T-helper 2 cell treated with Interferon-gamma antibody and Interleukin-4, amounts not matched to agents 100 ng/mL and 5 ng/mL, for 36 hours (primary cell): ENCODE measurements at regions not wholly inside any gene's neighbourhood (a gene's known extent, or its start where the extent isn't known, plus 50 kb on each side); places are given as distances from the start of the nearest gene placed in this dataset.
"Not testable (repeated sequence)": the region's sequence is repeated elsewhere in the genome, so short reads cannot be mapped to it uniquely, and the experiment has no call there.

ENCODE experiments used
- intact Hi-C: fragments of 100-400 bp; cut with micrococcal nuclease; formaldehyde crosslinking; loops from one replicate; pipeline ENCODE4 v1.15.1; 2023

DNA sequence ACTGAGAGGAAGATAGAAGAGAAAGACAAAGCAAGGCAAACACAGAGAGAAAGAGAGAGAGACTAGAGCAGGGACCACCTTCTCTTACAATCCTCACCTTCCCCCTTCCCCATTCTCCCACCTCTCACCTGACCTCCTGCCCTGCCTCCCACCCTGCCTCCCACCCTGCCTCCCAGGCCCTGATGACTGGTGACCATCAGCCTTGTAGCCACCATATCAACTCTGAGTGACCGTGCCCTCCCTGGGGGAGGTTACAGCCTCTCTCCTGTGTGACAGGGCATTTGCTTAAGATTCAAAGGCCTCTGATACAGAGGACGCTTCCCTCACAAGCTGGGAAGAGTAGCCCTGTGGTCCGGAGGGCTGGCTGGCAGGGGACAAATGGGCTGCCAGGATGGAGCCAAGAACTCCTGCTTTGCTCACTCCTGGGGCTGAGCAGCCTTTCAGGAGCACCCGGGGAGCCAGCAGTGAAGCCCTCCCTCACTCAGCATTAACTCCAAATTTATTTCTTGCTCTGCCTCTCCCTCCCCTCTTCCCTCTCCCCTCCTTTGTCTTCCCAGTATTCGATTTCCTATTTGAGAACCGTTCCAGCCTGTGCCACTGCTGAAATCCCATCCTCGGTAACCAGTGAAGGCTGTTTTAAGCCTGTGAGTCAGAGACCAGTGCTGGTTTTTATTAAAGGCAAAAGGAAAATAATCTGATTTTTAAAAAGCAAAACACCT, 125.2 kb upstream of the SYT13 start:
- intact Hi-C loops, result no loop called here

DNA sequence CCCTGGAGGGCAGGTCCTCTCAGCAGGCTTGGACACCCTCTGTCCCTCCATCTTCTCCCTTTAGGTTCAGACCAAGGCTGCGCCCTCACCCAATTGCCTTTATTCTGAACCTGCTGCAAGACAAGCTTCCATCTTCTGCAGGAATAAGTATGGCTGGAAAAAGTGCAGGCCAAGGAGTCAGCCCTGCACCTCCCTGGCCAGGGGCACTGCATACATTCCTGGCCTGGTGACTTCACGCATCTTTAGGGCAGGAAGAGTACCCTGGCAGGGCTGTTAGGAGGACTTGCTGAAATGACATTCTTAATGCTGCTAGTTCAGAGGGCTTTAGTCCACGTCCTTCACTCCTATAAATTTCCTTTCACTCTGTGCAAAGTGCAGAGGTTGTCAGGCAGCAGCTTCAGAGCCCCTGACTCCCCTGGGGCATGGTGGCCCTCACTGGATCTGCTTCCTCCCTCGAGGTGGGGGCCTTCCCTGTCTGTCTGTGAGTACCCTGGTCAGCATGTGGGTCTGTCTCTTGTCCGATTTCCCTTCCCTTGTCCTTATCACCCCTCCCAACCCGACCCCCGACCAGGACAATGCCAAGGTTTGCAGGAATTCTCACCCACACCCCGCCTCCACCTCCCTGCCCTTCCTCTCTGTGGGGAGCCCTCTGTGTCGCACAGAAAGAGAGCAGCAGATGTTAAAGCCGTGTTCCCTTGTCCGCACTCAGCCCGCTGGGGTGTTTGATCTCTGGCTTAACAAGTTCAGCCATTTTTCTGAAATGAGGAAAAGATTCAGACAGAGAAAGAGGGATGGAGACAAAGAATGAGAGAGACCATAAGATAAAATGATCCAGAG, 124.5 kb upstream of the SYT13 start:
- intact Hi-C loops, result no loop called here

DNA sequence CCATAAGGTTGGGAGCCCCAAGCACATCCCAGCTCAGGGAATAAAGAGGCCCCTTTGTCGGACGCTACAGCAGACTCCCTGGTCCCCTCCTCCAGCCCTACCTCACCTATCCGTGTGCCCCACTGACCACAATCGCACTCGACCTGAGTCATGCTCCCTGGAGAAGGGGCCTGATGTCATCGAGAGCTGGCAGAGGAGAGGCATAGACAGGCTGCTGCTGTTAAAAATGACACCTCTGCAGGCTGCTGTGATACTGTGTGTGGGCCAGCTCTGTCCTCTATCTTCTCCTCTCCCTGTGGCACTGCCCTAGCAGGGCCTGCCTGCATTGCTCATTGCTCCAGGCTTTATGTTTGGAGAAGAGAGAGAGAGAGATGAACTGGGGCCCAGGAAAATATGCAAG, 123.4 kb upstream of the SYT13 start:
- intact Hi-C loops, result no loop called here

DNA sequence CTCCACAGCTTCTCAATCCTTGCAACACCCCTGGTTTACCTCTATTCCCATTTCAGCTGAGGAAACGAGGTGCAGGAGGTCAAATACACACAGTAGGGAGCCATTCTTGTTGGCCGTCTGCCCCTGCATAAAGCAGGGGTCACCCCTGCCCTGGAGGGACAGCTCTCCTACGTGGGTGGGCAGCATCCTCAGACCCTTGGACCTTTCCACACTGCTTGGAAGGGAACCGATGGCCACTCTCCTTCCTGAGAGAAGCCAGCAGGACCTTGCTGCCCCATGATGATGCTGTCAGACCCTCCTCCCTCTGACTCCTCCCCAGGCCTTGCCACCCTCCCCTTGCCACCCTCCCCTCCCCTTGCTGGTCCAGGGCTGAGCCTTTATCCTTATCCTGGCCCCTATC, 121.1 kb upstream of the SYT13 start:
- intact Hi-C loops, result no loop called here

DNA sequence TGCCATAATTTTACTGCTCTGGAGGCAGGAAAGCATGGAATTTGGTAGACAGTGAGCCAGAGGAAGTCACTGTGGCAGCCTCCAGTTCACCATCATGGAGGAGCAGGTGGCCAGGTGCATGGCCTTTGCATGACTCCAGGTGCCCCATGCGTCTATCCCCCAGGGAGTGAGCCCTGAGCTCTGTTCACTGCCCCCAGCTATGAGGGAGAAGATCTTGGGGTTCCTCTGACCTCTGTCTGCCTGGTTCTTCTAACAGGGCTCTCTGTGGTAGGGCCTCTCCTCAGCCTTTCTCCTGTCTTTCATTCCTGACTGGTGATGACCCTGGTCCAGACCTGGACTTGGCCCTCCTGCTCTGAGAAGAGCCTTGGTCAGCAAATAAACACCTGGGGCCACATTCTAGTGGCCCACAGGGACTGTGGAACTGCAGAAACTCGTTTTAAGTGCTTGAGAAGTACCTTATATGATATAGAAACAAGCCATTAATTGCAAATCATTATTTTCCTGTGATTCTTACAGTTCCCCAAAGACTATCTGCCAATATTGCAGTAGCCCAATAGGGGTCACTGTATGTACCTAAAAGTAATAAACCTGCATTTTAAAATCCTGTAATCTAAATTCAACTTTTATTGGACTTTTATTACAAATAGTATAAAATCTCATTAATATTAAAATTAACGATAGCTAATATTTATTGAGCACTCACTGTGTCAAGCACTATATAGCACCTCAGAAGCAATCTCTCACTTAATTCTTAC, 120.0 kb upstream of the SYT13 start:
- intact Hi-C loops, result no loop called here

DNA sequence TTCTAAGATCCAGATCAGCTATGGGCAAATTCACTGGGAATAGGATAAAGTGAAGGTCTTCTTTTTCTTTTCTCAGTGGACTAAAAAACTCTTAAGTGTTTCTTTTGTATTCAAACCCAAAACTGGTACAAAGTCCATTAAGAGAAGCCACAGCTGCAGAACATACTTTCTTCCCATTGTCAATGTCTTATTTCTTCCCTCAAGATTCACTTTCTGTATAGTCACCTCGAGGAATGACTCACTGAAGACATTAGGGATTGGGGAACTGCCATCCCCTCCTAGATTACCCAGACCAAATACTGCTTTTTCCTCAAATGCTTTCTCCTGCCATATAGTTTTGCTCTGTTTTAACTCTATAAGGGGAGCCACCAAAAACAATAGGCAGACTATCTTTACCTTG, 117.4 kb upstream of the SYT13 start:
- intact Hi-C loops, result not testable (repeated sequence)

DNA sequence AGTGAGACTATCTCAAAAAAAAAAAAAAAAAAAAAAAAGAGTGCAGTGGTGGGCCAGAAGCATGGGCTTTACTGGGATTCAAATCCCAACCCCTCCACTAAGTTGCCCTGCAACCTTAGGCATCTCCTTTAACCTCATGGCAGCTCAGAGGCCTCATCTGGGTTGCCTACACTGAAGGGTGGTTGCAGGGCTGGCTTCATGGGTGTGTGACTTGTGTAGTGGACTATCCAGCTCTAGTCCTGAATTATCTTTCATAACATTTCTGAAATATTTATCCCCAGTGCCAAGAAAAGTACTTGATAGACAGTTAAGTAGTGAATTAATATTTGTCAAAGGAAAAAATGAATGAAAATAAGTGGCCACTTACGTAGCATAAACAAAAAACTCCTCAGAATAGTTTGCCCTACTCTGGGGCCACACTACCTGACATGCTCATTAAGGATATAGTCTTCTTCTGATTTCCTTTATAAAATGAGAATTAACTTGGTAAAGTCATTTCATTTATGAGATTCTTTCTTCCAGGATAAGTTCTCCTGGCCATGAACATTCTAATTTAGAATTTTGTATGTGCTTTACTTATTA, 116.0 kb upstream of the SYT13 start:
- intact Hi-C loops, result no loop called here

DNA sequence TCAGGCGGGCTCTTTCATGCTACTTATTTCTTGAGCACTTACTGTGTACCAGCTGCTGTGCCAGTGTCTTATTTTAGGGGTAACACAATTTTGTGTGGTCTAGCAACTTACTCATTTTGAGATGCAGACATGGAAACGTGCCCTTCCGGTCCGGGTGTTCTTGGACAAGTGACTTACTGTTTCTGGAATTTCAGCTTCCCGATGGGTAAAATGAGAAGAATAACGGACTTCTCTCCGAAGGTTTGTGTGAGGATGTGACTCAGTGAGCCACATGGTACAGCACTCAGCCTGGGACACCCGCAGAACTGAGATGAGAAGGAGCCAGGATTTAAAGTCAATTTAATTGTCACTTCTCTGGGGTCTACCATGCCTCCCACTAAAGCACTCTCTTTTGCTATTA, 114.5 kb upstream of the SYT13 start:
- intact Hi-C loops, result no loop called here

DNA sequence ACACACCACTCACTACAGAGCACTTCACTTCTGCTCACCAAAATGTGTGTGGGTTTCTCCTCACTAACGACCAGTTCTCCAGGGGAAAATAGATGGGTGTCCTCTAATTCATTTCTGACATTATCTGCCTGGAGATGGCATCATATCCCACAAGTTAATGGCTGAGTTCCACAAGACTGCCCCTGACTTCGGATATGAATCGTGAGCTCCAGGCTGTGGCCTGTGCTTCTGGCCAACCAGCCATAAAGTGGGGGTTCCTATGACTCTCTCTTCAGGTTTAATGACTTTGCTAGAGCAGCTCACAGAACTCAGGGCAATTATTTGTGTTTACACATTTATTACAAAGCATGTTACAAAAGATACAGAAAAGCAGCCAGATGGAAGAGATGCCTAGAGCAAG, 113.0 kb upstream of the SYT13 start:
- intact Hi-C loops, result no loop called here

DNA sequence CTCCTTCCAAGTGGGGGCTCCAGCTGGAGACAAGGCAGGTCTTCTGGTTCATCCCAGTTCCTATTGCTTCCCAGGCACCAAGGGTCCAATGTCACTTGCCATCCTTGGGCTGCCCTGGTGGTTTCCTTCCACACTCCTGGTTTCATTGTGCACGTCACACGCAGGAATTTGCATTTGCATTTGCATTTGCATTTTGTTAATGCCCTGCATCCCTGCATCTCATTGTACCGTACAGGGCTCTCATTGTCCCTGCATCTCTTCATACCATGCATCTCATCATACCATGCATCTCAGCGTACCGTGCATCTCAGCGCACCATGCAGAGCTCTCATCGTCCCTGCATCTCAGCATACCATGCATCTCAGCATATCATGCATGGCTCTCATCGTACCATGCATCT, 112.2 kb upstream of the SYT13 start:
- intact Hi-C loops, result no loop called here

DNA sequence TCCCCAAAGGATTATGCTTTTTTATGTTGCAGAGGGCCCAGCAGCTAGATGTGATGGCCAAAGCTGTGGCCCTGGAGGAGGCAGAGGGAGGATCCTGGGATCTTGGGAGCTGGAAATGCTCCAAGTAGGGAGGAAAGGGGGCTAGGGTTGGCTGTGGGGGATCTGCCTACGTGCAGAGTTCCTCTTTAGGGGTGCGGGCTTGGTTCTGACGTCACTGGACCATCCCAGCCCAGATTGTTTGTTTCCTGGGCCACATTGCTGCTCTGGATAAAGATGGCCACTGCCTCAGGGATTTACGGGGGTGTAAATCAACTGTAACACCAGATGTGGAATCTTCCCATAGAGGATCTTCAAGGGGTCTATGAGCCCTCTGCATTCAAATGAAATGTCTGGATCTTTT, 110.3 kb upstream of the SYT13 start:
- intact Hi-C loops, result no loop called here

DNA sequence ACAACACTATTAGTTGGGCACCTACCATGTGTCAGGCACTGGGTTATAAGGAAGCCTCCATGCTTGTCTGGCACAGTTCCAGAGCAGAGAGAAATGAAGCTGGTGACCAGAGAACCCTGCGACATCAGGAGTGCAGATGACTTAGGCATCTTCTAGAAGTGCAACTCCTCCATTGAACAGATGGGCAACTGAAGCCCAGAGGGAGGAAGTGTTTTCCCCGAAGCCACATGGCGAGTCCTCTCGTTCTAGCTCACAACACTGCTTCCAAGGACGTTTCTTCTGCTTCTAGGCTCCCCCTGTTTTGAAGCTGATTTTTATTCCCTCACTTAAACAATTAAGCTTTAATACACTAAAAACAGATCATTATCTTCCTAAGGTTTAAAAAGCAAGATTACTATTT, 109.8 kb upstream of the SYT13 start:
- intact Hi-C loops, result no loop called here

DNA sequence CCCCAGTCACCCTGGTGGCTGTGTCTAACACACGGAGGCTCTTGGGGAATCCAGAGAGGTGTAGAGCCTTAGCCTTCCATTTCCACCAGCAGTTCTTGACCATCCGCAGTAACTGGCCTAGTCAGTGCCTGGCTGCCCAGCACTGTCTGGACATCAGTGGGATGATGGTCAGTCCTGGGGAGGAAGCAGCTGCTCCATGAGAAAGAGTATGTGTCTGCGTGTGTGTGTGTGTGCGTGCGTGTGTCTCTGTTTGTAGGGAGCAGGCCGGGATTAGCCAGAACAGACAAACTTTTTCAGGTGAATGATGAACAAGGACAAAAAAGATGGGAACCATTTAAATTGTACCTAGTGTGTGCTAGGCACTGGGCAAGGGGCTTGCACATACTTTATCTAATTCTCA, 109.3 kb upstream of the SYT13 start:
- intact Hi-C loops, result no loop called here

DNA sequence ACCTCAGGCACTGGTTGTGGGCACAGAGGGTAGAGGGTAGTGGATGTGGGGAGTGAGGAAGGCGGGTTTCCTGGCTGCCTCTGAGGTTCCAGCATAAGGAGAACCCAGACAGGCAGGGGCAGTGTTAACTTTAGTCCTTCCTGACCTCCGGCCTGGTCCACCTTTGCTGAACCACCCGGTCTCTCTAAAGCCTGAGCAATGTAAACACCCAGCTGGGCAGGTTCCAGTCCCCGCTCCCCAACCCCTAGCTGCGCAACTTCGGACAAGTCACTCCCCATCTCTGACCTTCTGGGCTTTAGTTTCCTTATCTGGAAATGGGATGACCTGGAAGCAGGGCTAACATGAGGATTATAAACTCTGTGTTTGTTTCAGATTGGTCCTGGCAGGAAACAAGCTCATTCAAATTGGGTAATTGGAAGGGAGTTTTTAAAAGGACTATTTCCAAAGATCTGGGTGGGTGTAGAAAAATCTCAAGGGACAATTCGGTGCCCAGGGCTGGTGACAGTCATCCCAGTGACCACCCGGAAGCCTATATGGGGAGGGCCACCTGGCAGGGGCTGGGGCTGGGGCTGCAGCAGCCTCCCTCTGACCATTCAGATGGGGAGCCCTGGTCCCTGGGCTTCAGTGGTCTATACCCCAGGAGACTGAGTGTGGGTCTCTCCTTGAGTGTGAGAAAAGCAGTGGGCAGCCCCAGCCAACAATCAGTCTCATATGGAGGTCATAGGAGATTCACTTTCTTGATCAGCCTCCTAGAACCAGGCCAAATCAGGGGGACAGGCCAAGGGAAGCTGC, 108.3 kb upstream of the SYT13 start:
- intact Hi-C loops, result no loop called here

DNA sequence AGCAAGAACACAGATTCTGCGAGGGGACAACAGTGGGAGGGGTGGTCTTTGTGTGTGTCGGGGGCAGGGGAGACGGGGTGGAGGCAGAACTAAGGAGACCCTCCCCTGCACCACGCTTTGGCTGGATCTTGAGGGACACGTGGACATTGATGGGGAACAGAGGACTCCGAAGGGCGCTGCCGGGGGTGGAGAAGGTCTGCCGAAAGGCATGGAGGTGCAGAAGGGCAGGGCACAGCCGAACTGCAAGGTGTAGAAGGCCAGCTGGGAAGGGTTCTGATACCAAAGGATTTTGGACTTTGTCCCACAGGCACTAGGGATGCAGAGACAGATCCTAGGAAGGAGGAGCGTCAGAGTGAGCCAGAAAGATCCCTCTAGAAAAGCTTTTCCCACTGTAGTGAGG, 107.7 kb upstream of the SYT13 start:
- intact Hi-C loops, result no loop called here

DNA sequence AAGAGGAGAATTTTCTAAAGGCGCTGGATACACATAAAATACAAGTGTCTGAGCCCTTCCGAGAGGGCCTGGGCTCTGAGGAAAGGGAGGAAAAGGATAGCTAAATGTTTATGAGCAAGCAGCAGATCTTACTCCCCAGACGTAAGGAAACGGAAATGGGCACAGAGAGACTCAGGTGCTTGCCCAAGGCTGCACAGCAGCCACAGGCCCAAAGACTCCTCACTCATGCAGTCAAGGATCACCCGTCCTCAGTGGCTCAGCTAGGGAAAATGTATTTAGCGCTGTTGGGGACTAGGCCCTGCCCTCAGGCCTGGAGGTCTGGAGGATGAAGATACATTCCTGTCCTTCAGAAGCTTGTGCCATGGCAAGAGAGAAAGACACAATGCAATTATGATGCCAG, 107.2 kb upstream of the SYT13 start:
- intact Hi-C loops, result no loop called here

DNA sequence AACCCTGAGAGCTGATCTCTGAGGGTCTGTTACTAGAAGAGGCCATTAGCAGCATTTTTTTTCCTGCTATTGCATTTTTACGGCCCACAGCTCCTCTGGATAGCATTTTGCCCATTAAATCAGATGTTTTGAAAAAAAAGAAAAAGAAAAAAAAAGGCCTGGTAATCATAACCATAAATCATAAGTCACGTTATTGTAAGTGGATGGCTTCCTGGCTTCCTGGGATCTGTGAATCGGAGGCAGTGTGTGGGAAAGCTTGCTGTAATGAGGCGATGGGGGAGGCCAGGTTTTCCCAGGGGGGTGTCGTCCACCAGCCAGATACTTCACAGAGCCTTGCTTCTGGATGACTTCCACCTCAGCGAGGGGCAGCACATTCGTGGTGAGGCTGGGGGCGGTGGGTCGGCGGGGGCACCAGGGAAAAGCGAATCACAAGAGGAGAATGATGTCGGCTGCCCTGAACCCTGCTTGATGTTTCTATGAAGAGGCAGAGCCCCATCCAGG, 106.5 kb upstream of the SYT13 start:
- intact Hi-C loops, result no loop called here

DNA sequence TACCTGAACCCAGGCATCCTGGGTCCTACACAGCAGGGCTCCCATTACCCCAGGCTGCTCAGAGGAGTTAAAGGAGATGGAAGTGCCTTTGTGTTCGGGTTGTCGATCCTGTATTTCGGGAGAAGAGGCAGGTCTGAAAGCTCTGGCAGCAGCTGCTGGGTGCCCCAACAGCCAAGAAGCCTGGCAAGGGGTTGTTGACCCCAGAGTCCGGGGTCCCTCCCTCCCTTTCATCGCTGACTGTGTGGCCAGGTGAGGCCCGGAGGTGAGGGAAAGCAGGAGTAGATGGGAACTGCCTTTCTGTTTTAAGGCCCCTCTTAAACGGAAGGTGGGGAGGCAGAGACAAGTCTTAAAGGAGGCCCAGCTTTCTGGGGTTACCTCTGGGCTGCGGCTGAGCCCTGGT, 106.0 kb upstream of the SYT13 start:
- intact Hi-C loops, result no loop called here

DNA sequence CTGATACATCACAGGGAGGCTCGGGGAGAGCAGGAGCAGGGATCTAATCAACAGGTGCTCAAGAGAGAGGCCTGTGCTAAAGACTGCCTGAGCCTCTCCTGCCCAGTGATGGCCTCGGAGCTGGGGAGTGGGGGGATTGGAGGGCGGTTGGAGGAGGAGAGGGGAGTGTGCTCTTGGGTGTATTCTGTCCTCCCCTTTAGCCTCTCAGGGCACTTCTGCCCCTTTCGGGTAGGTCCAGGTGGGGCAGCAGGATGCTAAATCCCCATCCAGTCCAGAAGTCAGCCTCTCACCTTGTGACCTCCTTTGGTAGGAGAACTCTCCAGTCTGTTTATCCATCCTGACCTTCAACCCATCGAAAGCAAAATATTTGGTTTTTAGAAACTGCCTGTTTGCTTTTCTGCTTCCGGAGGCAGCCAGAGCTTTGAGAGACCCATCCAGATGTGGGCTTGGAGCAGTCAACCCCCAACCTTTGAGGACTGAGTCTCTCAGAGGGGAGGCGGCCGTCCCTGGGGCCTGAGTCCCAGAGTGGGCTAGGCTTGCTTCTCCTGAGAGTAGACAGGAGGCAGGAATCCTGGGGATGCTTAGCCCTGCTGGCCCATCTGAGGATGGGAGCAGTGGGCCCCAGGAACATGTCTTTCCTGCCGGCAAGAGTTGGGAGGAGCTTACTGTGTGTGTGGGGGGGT, 105.2 kb upstream of the SYT13 start:
- intact Hi-C loops, result no loop called here

DNA sequence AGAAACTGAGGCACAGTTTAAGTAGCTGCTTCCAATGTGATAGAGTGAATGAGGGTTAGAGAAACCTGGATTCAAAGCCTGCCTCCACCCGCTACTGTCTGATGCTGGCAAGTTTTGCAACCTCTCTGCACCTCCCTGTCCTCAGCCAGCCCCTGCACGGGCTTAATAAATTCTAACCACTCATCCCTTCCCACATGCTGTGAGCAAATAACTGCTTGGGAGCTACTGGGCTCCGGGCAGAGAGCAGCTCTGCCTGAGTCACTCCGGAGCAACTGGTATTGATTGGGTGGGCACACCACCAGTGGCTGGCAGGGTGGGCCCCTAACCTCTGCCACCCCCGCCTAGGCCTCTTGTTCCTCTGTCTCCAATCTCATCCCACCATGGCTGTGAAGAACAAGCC, 104.3 kb upstream of the SYT13 start:
- intact Hi-C loops, result no loop called here
